ENCODE measurements at regions not wholly inside any gene's neighbourhood (a gene's known extent, or its start where the extent isn't known, plus 50 kb on each side); places are given as distances from the start of the nearest gene placed in this dataset.

DNA sequence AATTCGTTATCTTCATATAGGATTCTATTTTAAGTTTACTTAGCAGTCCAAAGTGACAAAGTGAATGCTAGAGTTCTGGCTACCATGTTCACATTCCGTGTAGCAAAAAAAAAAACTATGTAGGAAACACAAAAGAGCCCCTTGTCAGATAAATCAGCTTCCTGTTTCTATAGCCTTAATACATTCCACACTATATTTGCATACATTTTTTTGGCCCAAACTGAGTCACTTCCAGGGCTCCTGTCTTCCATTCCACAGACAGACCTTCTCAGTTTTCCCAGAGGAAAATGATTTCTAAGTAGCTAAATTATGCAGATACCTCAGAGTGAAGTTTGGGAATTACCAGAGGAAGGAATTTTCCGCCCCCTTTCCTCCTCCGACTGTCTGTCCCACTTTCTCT lies 841.9 kb upstream of the HS3ST1 start:
- DNase-seq: no peak

DNA sequence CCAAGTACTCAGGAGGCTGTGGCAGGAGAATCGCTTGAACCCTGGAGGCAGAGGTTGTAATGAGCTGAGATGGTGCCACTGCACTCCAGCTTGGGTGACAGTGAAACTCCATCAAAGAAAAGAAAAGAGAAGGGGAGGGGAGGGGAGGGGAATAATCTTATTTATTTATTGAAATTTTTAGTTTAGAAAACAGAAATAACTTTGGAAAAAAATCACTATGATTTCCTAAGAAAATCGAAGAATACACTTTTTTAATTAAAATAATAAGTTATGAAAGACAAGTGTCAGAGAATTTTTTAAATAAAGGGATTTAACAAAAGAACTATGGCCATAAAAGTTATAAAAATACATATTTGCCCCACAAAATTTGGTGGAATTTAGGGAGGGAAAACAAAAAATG lies 836.9 kb upstream of the HS3ST1 start:
- DNase-seq: no peak

DNA sequence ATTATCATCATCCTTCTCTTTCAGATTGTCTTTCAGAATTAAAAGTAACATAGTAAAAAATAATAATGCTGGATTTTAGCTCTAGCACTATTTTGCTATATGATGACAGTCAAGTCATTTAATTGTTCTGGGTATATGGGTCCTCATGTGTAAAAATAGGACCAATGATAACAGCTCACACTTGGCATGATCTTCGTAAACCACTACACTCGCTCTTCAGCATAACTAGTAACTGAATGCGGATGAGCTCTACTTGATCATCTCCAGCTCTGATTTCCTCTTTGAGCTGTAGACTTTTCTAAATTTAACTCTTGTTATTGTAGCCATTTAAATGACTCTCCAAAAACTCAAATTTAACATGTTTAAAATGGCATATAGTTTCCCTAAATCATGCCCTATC lies 831.8 kb upstream of the HS3ST1 start:
- no peak for DNase-seq

DNA sequence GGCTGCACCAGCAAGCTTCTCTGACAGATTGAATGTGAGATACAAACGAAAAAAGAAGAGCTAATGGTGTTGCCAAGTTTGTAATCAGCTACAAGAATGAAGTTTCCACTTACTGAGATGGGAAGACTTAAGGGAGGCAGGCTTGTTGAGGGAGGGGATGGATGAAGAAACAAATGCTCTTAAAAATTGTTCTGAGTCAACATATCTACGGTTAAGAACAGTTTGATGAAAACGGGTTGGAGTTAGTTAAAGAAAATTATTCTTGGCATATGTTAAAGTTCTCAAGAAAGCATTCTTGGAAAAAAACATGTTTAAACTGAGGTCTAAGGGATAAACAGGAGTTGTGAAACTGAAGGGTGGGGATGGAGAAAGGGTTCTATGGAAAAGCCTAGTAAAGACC lies 816.3 kb upstream of the HS3ST1 start:
- no peak for DNase-seq

DNA sequence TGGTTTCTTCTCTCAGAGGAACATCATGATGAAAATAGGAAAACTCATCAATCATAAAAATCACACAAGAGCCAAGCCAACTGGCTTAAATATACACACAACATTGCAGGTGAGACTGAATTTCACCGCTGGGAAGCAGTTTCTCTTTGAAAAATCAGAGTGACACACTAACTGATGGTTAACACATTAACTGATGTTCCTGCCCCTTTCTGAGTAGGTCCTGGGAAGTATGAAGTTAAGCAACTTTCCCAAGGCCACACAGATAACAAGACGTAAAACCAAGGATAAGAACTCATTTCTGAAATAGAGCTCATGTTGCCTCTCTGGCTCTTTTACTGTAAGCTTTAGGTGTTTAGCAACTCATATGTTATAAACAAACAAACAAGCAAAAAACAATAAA lies 813.7 kb upstream of the HS3ST1 start:
- DNase-seq: no peak

DNA sequence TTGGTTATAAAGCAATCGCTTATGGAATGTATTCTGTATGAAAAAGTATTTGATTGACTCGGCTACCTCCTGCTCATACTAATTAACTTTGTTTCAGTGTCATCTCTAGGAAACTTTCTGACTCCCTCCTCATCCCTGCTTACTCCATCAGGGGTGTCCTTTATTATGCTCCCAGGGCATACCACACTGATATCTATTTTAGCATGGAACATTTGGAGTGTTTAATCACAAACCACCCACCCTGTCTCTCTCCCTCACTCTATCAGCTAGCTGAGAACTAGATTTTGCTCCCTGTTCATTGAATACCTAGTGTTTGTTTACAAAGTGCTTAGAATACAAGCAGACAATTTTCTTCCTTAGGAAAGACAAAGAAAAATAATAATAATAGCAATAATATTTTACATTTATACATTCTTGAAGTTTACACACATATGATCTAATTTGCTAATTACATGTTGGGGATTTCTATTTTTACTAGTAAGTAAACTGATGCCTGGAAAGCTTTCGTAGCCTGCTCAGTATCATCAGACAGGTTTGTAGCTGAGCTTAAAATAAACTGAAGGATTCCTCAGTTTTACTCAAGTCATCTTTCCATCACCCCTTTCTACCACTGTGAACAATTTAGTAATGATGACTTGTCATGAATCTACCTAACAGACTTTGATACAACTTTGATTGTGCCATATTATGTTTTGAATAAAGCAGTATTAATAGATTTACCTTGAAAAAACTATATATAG lies 811.4 kb upstream of the HS3ST1 start:
- DNase-seq: no peak

DNA sequence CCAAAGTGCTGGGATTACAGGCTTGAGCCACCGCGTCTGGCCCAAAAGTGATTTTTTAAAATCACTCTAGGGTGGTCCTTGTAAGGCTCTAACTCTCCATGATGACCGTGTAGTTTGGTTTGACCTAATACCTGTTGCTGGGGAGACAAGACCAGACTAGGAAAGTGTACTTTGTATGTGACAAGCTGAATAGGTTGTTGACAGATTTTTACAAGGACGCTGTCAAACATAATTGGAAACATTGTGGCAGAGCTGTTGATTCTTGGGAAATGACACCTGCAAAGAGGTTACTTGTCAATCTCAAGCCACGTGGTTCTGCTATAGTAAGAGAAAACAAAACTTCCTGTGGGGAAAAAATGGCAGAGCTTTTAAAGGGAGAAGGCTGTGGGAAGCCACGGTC lies 802.4 kb upstream of the HS3ST1 start:
- no peak for DNase-seq

DNA sequence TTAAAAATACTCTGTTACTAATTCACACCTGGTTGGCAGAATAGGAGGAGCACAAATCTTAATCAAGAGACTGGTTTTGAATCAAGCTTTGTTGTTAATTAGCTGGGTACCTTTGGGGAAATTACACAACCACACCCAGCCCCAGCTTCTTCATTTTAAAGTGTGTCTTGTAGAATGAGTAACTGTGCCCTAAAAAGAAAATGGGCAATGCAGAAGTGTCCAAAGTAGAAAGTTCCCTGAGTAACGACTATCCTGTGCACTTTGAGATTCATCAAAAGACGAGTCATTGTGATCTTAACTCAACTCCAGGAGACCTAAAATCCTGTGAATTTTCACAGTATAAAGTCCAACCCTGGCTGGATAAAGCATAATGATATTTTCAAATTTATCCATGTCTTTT lies 792.3 kb upstream of the HS3ST1 start:
- no peak for DNase-seq

DNA sequence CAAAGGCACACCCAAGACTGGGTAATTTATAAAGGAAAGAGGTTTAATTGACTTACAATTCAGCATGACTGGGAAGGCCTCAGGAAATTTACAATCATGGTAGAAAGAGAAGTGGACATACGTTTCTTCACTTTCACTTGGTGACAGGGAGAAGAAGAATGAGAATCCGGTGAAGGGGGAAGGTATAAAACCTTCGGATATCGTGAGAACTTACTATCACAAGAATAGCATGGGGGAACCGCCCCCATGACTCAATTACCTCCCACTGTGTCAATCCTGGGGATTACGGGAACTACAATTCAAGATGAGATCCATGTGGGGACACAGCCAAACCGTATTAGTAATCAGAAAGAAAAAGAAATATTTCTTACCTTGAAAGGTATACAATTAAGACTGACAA lies 782.9 kb upstream of the HS3ST1 start:
- DNase-seq: no peak

DNA sequence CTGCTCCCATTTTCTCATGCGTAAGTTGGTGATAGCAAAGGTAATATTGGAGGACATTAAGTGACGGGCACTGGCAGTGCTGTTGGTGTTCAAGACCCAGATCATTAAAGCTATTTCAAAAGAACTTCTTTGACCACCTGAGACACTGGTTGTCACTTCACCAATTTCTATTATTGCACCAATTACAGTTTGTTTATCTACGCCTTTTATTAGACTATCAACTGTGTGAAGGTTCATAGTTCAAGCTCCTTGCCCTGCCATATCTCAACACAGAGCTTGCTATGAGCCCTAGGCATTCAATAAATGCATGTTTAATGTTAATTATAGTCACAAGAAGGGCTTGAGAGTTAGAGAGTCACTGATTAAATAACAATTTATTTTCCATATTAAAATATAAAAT lies 778.7 kb upstream of the HS3ST1 start:
- no peak for DNase-seq

DNA sequence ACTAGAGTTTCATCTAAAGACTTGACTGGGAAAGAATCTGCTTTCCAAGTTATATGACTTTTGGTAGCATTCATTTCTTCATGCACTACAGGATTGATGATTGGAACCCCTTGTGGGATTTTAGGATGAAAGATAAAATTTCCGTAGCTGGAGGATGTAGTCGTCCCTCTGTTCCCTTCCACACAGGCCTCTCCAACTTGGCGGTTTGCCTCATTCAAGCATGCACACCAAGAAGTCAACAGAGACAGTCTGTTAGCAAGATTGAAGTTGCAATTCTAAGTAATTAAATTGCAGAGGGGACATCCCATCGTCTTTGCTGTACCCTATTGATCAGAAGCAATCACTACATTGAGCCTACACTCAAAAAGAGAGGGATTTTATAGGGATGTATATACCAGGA lies 777.4 kb upstream of the HS3ST1 start:
- no peak for DNase-seq

DNA sequence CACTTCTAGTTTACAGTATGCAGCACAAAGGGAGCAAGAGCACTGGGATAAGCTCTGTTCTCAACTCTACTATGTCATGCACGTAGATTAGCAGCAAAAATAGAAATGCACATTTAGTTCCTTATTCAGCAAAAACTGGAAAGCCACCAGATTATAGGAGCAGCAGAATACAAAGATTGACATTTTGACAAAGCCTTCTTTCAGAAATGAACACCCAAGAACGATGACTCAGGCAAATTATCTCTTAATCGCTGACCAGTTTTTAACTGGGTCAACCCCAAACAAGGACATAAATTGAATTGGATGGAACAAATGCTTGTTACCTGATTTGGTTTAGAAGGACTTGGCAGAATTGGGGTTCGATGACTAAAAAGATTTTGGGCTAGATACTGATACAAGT lies 775.3 kb upstream of the HS3ST1 start:
- no peak for DNase-seq

DNA sequence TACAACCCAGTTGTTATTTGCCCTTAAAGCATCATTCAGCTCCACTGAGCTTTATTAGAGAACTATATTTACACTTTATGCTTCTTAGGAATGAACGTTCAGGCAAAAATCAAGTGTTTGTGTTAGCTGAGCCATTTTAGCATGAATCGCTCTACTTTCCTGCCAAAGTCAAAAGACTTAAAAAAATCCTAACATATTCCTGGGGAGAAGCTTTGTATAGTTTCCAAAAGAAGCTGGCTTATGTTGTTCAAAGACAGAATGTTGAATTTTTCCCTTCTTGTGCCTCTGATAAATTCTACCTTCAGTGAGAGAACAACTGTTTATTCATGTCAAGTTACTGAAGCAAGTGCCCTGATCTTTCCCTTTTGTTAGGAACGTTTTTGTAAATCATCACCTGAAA lies 771.5 kb upstream of the HS3ST1 start:
- DNase-seq: no peak

DNA sequence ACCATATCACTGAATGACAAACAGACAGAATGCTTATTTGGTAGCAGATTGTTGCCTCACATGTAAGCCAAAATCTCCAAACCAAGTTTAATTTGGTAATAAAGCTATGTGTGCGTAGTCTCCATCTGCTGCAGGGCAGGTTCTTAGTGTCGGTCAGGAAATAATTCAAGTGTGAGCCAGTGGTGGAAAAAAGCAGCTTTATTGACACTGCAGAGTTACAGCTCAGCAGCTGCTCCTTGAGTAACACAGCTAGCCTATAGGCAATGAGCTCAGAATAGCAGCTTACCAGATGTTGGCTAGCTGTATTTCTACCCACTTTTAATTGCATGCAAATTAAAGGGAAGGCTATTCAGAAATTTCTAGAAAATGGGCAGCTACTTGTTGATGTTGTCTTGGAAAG lies 757.8 kb upstream of the HS3ST1 start:
- no peak for DNase-seq

DNA sequence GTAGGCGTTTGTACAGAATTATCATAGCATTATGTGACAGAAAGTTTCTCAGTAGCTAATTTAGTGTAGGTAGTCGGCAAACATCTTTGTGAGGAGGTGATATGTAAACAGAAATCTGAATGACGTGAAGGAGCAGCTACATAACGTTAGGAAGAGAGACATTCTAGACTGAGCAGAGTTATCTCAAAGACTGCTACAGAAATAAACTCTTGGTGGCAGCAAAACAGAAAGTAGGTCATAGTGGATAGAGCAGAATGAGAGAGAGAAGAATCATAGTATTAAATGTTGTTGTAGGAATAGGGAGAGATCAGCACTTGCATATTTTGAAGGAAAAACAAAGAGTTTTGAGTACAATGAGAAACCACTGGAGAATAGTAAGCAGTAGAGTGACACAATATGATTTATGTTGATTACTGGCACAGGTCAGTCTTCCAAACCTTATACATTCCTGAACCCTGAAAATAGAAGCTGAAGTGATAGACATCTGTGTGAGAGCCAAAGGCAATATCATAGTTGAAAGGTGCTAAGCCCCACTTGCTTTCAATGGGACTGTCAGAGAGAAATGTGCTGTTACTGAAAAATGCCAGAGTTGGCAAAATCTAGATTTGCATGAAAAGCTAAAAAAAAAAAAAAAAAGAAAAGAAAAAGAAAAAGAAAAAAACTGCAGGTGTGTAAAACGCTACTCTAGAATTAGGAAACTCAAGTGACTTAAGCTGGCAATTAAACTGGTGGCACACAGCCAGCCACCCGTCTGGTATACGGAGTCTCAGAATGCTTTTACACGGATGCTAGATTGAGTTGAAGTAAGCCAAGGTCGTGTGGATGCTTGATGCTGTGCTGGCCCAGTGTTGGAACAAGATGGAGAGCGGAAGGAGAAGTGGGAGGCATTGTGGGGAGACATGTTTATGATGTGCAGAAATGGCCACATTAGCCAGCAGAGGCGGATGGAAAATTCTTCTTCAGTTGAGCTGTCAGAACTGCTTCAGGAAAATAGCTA lies 750.2 kb upstream of the HS3ST1 start:
- DNase-seq: no peak

DNA sequence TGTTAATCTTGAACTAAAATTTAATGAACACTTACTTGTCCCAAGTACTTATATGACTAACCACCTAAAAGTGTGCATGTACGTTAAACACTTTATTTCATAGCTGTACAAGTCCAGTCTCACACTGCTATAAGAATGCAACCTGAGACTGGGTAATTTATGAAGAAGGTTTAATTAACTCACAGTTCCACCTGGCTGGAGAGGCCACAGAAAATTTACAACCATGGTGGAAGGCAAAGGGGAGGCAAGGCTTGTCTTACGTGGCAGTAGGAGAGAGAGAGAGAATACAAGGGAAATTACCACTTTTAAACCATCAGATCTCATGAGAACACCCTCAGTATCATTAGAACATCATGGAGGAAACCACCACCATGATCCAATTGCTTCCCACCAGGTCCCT lies 748.7 kb upstream of the HS3ST1 start:
- DNase-seq: no peak

DNA sequence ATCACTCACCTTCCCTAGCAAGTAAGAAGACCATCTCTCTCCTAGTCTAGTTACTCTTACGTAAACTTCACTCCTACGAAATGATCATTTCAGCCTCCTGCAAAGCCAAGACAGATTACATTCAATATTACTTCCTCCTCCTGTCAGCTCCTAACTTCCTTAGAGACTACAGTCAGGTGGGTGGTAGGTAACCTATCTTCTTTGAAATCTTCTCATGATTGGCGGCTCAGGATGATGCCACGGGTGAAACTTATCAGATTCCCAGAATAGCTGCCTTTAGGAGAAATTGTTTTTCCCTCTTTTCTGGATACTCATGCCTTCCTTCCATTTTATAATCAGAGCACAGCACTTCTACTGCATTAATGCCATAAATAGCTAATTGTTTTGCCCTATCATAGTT lies 744.8 kb upstream of the HS3ST1 start:
- DNase-seq: no peak

DNA sequence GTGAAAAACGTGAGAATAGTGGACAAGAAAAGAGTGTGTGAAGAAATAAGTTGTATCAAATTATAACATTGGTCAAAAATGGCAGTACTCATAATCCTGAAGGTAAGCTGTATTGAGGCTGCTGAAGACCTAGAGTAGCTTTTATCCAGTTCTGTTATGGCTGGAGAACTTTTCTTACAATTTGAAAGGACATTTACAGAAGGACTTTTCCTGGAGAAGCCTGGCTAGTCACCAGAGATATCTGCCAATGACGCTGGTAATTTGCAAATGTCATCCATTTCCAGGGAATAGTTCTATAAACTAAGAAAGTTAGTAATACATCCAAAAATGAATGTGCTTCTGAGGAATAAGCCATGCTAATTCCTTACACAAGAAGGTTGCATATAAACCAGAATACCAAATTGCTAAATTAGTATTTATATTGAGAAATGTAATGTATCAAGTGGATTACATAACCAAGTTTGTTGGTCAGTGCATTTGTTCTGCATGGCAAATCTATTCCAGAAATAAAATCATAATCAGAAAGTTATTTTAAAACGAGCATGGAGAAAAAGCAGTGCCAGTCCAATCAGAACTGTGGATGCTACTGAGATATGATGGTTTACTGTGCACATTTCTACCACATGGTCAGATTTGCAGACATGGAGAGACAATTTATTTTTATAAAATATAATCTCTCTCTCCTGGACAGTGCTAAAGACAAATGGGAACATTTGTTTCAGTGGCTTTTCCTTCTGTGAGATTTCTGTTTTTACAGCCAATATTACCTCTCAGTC lies 743.7 kb upstream of the HS3ST1 start:
- no peak for DNase-seq

DNA sequence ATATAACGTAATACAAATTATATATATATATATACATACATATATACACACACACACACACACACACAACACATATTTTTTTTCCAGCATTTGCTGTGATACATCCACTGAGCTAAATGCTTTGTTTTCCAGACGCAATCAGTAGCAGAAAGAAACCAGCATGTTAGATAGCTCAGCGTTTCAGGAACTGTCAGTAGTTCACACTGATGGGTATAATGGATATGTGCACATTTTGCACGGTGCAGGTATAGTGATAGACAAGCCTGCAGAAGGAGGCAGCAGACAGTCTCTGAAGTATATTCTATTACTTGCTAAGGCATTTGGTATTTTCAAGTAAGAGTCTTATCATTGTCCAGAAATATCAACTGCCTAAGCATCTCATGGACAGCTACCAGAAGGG lies 741.6 kb upstream of the HS3ST1 start:
- no peak for DNase-seq

DNA sequence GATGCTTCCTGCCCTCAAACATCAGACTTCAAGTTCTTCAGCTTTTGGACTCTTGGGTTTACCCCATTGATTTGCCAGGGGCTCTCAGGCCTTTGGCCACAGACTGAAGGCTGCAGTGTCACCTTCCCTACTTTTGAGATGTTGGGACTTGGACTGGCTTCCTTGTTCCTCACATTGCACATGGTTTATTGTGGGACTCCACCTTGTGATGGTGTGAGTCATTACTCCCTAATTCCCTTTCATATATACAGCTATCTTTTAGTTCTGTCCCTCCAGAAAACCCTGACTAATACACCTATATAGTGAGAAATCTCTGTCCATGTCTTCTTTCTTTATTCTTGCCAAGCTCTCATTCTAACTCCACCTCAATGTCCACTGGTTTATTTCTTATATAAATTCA lies 736.9 kb upstream of the HS3ST1 start:
- DNase-seq: no peak

DNA sequence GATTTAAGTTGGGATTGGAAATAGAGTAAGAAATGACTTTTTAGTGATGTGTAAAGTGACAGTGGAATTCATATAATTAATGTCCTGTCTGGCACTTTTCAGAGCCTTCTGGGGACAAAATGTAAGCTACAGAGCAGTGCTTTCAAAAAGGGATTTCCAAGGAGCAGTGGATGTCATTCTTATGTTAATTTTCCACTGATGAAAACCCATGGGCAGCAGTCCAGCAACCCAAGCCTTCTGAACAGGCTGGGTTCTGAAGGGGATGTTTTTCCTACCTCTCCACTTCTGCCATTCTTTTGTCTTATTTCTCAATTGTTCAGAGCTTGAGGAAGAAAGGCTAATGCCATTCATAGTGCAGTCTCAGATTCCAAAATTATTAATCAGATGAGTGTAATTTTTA lies 717.6 kb upstream of the HS3ST1 start:
- no peak for DNase-seq

DNA sequence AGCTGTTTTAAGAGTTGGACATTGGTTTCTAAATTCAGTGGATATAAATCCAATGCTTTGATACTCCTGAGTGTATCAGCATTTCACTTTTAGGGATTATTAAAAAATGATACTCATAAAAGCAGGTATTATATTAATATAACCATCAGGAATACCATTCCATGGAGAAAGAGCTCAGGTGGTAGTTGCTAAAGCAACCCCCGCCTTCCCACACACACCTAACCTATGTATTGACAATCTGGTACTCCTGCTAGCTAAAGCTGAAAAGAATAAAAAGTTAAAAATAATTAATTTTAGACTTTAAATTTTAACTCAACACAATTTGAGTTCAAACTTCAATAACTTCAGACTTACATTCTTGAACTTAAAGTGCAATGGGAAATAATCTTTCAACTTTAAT lies 717.1 kb upstream of the HS3ST1 start:
- DNase-seq: no peak

DNA sequence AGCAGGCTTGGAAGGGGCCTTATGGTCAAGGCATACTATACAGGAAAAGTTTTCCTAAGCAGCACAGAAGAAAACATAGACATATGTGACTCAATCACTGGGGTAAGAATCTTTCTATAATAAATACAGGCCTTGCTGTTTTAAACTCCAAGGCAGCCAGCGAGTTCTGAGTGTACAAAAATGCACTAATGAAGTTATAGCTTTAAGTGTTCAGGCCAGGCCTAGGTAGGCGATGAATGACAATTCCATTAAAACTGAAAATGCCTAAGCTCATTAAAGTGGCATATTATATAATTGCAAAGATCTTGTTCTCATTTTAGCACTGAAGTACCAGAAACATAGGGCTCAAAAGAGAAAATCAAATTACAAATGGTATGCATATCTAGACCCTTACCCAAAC lies 716.4 kb upstream of the HS3ST1 start:
- no peak for DNase-seq

DNA sequence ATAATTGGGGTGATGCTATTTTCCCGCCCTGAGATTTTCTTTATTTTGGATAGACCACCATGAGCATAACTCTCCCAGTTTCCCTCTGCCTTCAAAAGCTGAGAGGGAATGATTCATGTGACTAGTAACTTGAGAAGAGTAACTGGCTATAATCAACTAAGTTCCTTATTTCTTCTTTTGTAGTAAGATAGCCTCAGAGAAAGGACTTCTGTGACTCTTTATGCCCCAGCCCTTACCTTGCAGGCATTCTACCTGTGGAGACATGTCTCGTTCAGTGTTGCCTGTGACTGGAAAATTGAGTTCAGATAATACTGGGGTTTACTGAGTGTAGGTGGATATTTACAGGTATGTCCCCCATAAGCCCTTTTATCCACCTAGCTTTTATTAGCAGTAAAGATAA lies 715.4 kb upstream of the HS3ST1 start:
- DNase-seq: no peak
